Activated CD4-positive, alpha-beta T cell treated with anti-CD3 and anti-CD28 coated beads, Interleukin-2, amount 10 ng/mL, durations not matched to agents 7 days and 5 days (primary cell): ENCODE measurements at regions not wholly inside any gene's neighbourhood (a gene's known extent, or its start where the extent isn't known, plus 50 kb on each side); places are given as distances from the start of the nearest gene placed in this dataset.

ENCODE experiments used
- CTCF ChIA-PET: fragments of 350-600 bp; sonication (Branson Sonifier 250); formaldehyde crosslinking; loops from one replicate; lab custom pipeline; 2021; ENCODE audit warnings: antibody characterized with exemption; lab: Charles Lee
- POLR2A ChIA-PET: fragments of 350-600 bp; sonication (Branson Sonifier 250); formaldehyde crosslinking; loops from one replicate; lab custom pipeline; 2021; ENCODE audit warnings: antibody characterized with exemption; lab: Charles Lee
- DNase-seq: peaks from one replicate; pipeline ENCODE4 v3.0.0-alpha.2; 2020
- H3K27ac Mint-ChIP-seq: one replicate; pipeline ENCODE4 v1.8.0; 2021; ENCODE audit warnings: mild to moderate bottlenecking, moderate library complexity, mixed read lengths
- H3K27me3 Mint-ChIP-seq: one replicate; pipeline ENCODE4 v1.8.0; 2021; ENCODE audit warnings: mixed read lengths
- H3K36me3 Mint-ChIP-seq: one replicate; pipeline ENCODE4 v1.8.0; 2021; ENCODE audit warnings: low read depth, mixed read lengths
- H3K4me1 Mint-ChIP-seq: one replicate; pipeline ENCODE4 v1.8.0; 2021; ENCODE audit warnings: mixed read lengths
- H3K4me3 Mint-ChIP-seq: one replicate; pipeline ENCODE4 v1.8.0; 2021; ENCODE audit warnings: mild to moderate bottlenecking, moderate library complexity, mixed read lengths
- H3K9me3 Mint-ChIP-seq: one replicate; pipeline ENCODE4 v1.8.0; 2021; ENCODE audit warnings: mixed read lengths

GRCh38 chr3:130291148-130291547 is 54.3 kb upstream of the COL6A5 start:
- POLR2A ChIA-PET: no interaction called here
- Mint-ChIP-seq H3K4me1 (no peaks in the 10 kb centered on the region), H3K36me3 (no peaks in the 10 kb centered on the region), H3K27ac (no peak overlapping the region), H3K9me3 (no peaks in the 10 kb centered on the region), H3K27me3 (peaks cover 23% of the 10 kb centered on the region), H3K4me3 (no peak overlapping the region)
- no peak for DNase-seq
- CTCF ChIA-PET: no interaction called here

GRCh38 chr3:130293247-130293646 is 52.2 kb upstream of the COL6A5 start:
- Mint-ChIP-seq H3K27me3 (peaks cover 21% of the 10 kb centered on the region), H3K4me1 (no peaks in the 10 kb centered on the region), H3K4me3 (no peak overlapping the region), H3K36me3 (no peaks in the 10 kb centered on the region), H3K27ac (no peak overlapping the region), H3K9me3 (no peaks in the 10 kb centered on the region)
- ChIA-PET CTCF (no interaction called here), POLR2A (no interaction called here)
- DNase-seq: no peak
